ENCODE measurements at regions not wholly inside any gene's neighbourhood (a gene's known extent, or its start where the extent isn't known, plus 50 kb on each side); places are given as distances from the start of the nearest gene placed in this dataset.

DNA sequence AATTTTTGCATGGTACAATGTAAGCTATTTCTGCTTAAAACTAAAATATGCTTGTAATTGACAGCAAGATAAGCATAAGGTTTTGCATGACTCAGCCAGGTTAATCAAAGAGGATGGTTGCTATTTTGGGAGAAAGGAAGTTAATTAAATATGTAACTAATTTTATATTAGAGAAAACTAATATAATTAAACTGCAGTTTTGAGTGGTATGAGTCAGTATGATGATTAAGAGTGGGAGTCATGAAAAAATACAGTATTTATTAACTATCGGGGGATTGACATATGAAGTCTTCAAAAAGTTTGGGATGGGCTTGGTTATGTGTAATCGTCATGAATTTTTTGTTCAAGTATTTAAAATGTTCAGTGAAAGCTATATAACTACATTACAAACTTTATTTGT is 54.0 kb upstream of the CDK20 start:
- whole genome bisulfite sequencing, 2 donors = 89 to 90% methylated on average over 2 of the region's 2 CpGs
- intact Hi-C loops (cut with DNase I) = no loop called here

GRCh38 chr9:88026118-88026479 is 51.8 kb upstream of the CDK20 start:
- Histone ChIP-seq H3K4me3 (no peak overlapping the region), H3K9me3 (no peaks in the 10 kb centered on the region)
- TF ChIP-seq CTCF (IDR thresholded peaks at IDR 0.05) (no peak), POLR2A (IDR thresholded peaks at IDR 0.05) (no peak)

More for the DNA sequence above, 54.0 kb upstream of the CDK20 start:
- ATAC-seq (no peak), DNase-seq (no peak)
- H3K27ac ChIP-seq = no peak overlapping the region
- no peak overlapping the region for H3K4me3 ChIP-seq
- no peaks in the 10 kb centered on the region for H3K4me1 ChIP-seq
- TF ChIP-seq POLR2A (IDR thresholded peaks at IDR 0.05) = no peak
- TF ChIP-seq CTCF (IDR thresholded peaks at IDR 0.05) = no peak
- H3K9me3 ChIP-seq = no peaks in the 10 kb centered on the region
- no peaks in the 10 kb centered on the region for H3K27me3 ChIP-seq
- no peaks in the 10 kb centered on the region for H3K36me3 ChIP-seq (replicated peaks in 1 of 2; ENCODE audit: insufficient read depth in 1 of 2, low read depth in 2 of 2)

GRCh38 chr9:88025411-88026117 is 51.2 kb upstream of the CDK20 start:
- Histone ChIP-seq H3K4me3 (no peak overlapping the region), H3K27me3 (no peaks in the 10 kb centered on the region), H3K27ac (no peak overlapping the region), H3K9me3 (no peaks in the 10 kb centered on the region), H3K4me1 (no peaks in the 10 kb centered on the region), H3K36me3 (replicated peaks in 1 of 2; ENCODE audit: insufficient read depth in 1 of 2, low read depth in 2 of 2) (no peaks in the 10 kb centered on the region)
- TF ChIP-seq CTCF (IDR thresholded peaks at IDR 0.05) = no peak
- no peak for TF ChIP-seq POLR2A (IDR thresholded peaks at IDR 0.05)
- intact Hi-C loops (cut with DNase I) = no loop called here
- no peak for DNase-seq
- ATAC-seq = no peak
- 82 to 88% methylated on average over 7 to 8 of the region's 8 CpGs for WGBS, 2 donors

More at GRCh38 chr9:88026118-88026479, 51.8 kb upstream of the CDK20 start:
- intact Hi-C loops (cut with DNase I) = no loop called here
- no peaks in the 10 kb centered on the region for H3K36me3 ChIP-seq (replicated peaks in 1 of 2; ENCODE audit: insufficient read depth in 1 of 2, low read depth in 2 of 2)
- 88 to 100% methylated on average over 1 of the region's 1 CpG for WGBS, 2 donors
- H3K27ac ChIP-seq = no peak overlapping the region
- ATAC-seq (no peak), DNase-seq (no peak)
- H3K4me1 ChIP-seq = no peaks in the 10 kb centered on the region
- no peaks in the 10 kb centered on the region for H3K27me3 ChIP-seq

- no peak for DNase-seq
- H3K4me1 ChIP-seq = no peaks in the 10 kb centered on the region
- no peak overlapping the region for H3K4me3 ChIP-seq
- H3K9me3 ChIP-seq = no peaks in the 10 kb centered on the region
- intact Hi-C loops (cut with DNase I) = no loop called here
- TF ChIP-seq CTCF (IDR thresholded peaks at IDR 0.05) = no peak
- TF ChIP-seq POLR2A (IDR thresholded peaks at IDR 0.05) = no peak
- no peaks in the 10 kb centered on the region for H3K36me3 ChIP-seq (replicated peaks in 1 of 2; ENCODE audit: insufficient read depth in 1 of 2, low read depth in 2 of 2)
- no peaks in the 10 kb centered on the region for H3K27me3 ChIP-seq
- WGBS, 2 donors = 75 to 87% methylated on average over 4 of the region's 4 CpGs
- ATAC-seq = no peak
- H3K27ac ChIP-seq = no peak overlapping the region
Measured at GRCh38 chr9:88024896-88025295, 50.6 kb upstream of the CDK20 start.
